Testis (tissue), 2 donors: ENCODE measurements at regions not wholly inside any gene's neighbourhood (a gene's known extent, or its start where the extent isn't known, plus 50 kb on each side); places are given as distances from the start of the nearest gene placed in this dataset.

ENCODE experiments used
- DNase-seq: peaks from one replicate; pipeline ENCODE4 v3.0.0-alpha.2; 2019
- H3K27ac ChIP-seq, 2 donors: fragments of 200-600 bp; sonication (generic); one replicate each; pipeline ENCODE4 v1.5.1; 2019
- H3K27me3 ChIP-seq: fragments of 200-600 bp; sonication (generic); one replicate; pipeline ENCODE4 v1.5.1; 2019
- H3K36me3 ChIP-seq: fragments of 200-600 bp; sonication (generic); one replicate; pipeline ENCODE4 v1.5.1; 2017; ENCODE audit warnings: low read depth; ENCODE audit errors: missing control alignments
- H3K4me1 ChIP-seq: fragments of 200-600 bp; sonication (generic); one replicate; pipeline ENCODE4 v1.5.1; 2019
- H3K4me3 ChIP-seq, 2 donors: fragments of 200-600 bp; sonication (generic); one replicate each; pipeline ENCODE4 v1.5.1; 2017 to 2019
- H3K9me3 ChIP-seq: fragments of 200-600 bp; sonication (generic); one replicate; pipeline ENCODE4 v1.5.1; 2017
- CTCF ChIP-seq, 3 experiments: fragments of 450-650 bp in 2 of 3; fragments of 200-600 bp in 1 of 3; sonication (generic) in 1 of 3; IDR thresholded peaks; one replicate each; pipeline ENCODE4 v1.5.1; 2016 to 2019; ENCODE audit warnings: antibody characterized with exemption in 3 of 3, mild to moderate bottlenecking in 2 of 3, moderate library complexity in 1 of 3
- POLR2A ChIP-seq: fragments of 450-650 bp; IDR thresholded peaks from one replicate; pipeline ENCODE4 v1.6.1; 2017; ENCODE audit warnings: antibody characterized with exemption, mild to moderate bottlenecking, moderate library complexity
- WGBS, 2 donors: methylation state at CpG; one replicate each; pipeline ENCODE4 v1.1.5; 2018; 5-methylcytosine and 5-hydroxymethylcytosine counted together
- intact Hi-C: fragments of 100-400 bp; cut with DNase I; formaldehyde crosslinking; loops from one replicate; pipeline ENCODE4 v1.15.1; 2023; ENCODE audit warnings: low total_unique reads

- no peaks in the 10 kb centered on the region for H3K27me3 ChIP-seq
- H3K27ac ChIP-seq, result no peak overlapping the region
- no peaks in the 10 kb centered on the region for H3K9me3 ChIP-seq
- intact Hi-C loops, result no loop called here
- 84 to 86% methylated on average over 2 of the region's 2 CpGs for WGBS, 2 donors
- no peak overlapping the region for H3K4me3 ChIP-seq
- H3K4me1 ChIP-seq, result no peaks in the 10 kb centered on the region
- DNase-seq, result no peak
- TF ChIP-seq POLR2A (no peak), CTCF (IDR thresholded peaks at IDR 0.05) (no peak)
- no peaks in the 10 kb centered on the region for H3K36me3 ChIP-seq
Measured at GRCh38 chr11:8317159-8317558, 53.5 kb upstream of the LMO1 start.

GRCh38 chr11:8315954-8316353 lies 52.3 kb upstream of the LMO1 start:
- no peaks in the 10 kb centered on the region for H3K36me3 ChIP-seq
- H3K27ac ChIP-seq, result no peak overlapping the region
- H3K4me3 ChIP-seq, result no peak overlapping the region
- no peaks in the 10 kb centered on the region for H3K9me3 ChIP-seq
- H3K4me1 ChIP-seq, result no peaks in the 10 kb centered on the region
- no peak for DNase-seq
- TF ChIP-seq CTCF (IDR thresholded peaks at IDR 0.05) (no peak), POLR2A (no peak)
- intact Hi-C loops, result no loop called here
- 82 to 85% methylated on average over 9 of the region's 9 CpGs for WGBS, 2 donors
- H3K27me3 ChIP-seq, result no peaks in the 10 kb centered on the region

- H3K36me3 ChIP-seq, result no peaks in the 10 kb centered on the region
- no peaks in the 10 kb centered on the region for H3K9me3 ChIP-seq
- WGBS, 2 donors, result 74 to 78% methylated on average over 18 of the region's 18 CpGs
- H3K4me3 ChIP-seq, result no peak overlapping the region
- intact Hi-C loops, result no loop called here
- DNase-seq, result no peak
- H3K27me3 ChIP-seq, result no peaks in the 10 kb centered on the region
- TF ChIP-seq CTCF (IDR thresholded peaks at IDR 0.05) (no peak), POLR2A (no peak)
- no peaks in the 10 kb centered on the region for H3K4me1 ChIP-seq
- H3K27ac ChIP-seq, result no peak overlapping the region
Measured at GRCh38 chr11:8315463-8315862, 51.8 kb upstream of the LMO1 start.

GRCh38 chr11:8314916-8315315 lies 51.2 kb upstream of the LMO1 start:
- DNase-seq, result no peak
- H3K4me1 ChIP-seq, result no peaks in the 10 kb centered on the region
- H3K27me3 ChIP-seq, result no peaks in the 10 kb centered on the region
- intact Hi-C loops, result no loop called here
- no peaks in the 10 kb centered on the region for H3K36me3 ChIP-seq
- TF ChIP-seq POLR2A (no peak), CTCF (IDR thresholded peaks at IDR 0.05) (no peak)
- no peak overlapping the region for H3K4me3 ChIP-seq
- H3K27ac ChIP-seq, result no peak overlapping the region
- no peaks in the 10 kb centered on the region for H3K9me3 ChIP-seq
- 66 to 73% methylated on average over 6 to 7 of the region's 7 CpGs for WGBS, 2 donors

DNA sequence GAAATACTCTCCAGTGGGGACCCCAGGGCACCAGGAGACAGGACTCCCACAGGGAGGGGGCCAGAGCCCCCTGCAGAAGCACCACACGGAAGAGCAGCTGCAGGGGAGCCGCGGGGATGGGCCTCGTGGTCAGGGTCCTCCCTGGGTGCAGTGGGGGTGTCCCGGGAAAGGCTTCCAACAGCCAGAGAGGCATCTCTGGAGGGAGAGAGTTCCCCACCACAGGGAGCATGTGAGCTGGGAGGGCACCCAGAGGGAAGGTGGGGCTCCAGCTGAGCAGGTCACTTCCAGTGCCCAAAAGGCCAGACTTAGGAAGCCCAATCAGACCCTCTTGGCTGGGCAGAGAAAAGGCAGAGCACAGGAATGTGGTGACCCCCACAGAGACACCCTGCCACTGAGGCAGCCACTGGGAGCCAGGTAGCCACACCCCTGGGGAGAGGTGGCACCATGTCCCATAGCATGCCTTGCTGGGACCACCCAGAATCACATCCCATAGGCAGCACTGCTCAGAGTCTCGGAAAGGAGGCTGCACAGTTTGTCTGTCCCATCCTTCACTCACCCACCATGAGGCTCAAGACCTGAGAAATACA lies 49.9 kb upstream of the LMO1 start:
- TF ChIP-seq POLR2A (no peak), CTCF (IDR thresholded peaks at IDR 0.05) (no peak)
- intact Hi-C loops, result no loop called here
- Histone ChIP-seq H3K27ac (no peak overlapping the region), H3K27me3 (no peaks in the 10 kb centered on the region), H3K36me3 (no peaks in the 10 kb centered on the region), H3K4me1 (no peaks in the 10 kb centered on the region), H3K4me3 (no peak overlapping the region), H3K9me3 (no peaks in the 10 kb centered on the region)
- 64 to 86% methylated on average over 5 to 6 of the region's 6 CpGs for WGBS, 2 donors
- DNase-seq, result no peak
